GM12878 (cell line): ENCODE measurements at regions not wholly inside any gene's neighbourhood (a gene's known extent, or its start where the extent isn't known, plus 50 kb on each side); places are given as distances from the start of the nearest gene placed in this dataset.

ENCODE experiments used
- ATAC-seq: fragments of 200-7000 bp; cut with Tn5 transposase; 3 replicates; pipeline ENCODE4 v1.9.1; 2020; ENCODE audit warnings: mild to moderate bottlenecking, moderate library complexity
- BruUV-seq: library from RNA; stranded (reverse); fragments of 400-500 nt; replicated peaks from 2 replicates; lab custom pipeline; 2021; lab: Mats Ljungman, UMichigan
- CTCF ChIA-PET: fragments of 300-600 bp; sonication (Branson Sonifier 250); formaldehyde crosslinking; extraction: SDS; loops from one replicate; lab custom pipeline; 2021; ENCODE audit warnings: inconsistent platforms; lab: Yijun Ruan, JAX
- POLR2A ChIA-PET: fragments of 350-600 bp; formaldehyde crosslinking; extraction: SDS; loops from one replicate; lab custom pipeline; 2021; ENCODE audit warnings: inconsistent platforms; lab: Charles Lee
- RAD21 ChIA-PET: fragments of 300-600 bp; sonication (Branson Sonifier 250); formaldehyde crosslinking; loops from one replicate; lab custom pipeline; 2023; ENCODE audit warnings: antibody characterized with exemption; ENCODE audit not compliant: unreplicated experiment; lab: Charles Lee
- SMC1A ChIA-PET: fragments of 300-600 bp; sonication (Branson Sonifier 250); formaldehyde crosslinking; loops from one replicate; lab custom pipeline; 2023; ENCODE audit not compliant: unreplicated experiment, uncharacterized antibody; lab: Charles Lee
- DNase-seq: peaks from one replicate; pipeline ENCODE4 v3.0.0-alpha.2; 2011; ENCODE audit warnings: low read depth, low spot score
- FAIRE-seq: peaks from 3 replicates; lab custom pipeline; 2011; peaks lifted over from hg19 to GRCh38; lab: Jason Lieb, UNC
- H2AFZ ChIP-seq: 2 replicates; pipeline ENCODE4 v1.6.0; 2011; ENCODE audit warnings: low read depth, low read length, control low read depth; ENCODE audit not compliant: control insufficient read depth
- H3K27ac ChIP-seq: 2 replicates; pipeline ENCODE4 v1.5.1; 2011; ENCODE audit warnings: control low read depth; ENCODE audit not compliant: control insufficient read depth, insufficient read depth
- H3K27me3 ChIP-seq, 2 experiments: replicated peaks in 1 of 2; 2 replicates each; pipeline versions ENCODE4 v1.6.0 to v1.6.1; 2011; ENCODE audit warnings: low read length in 1 of 2; ENCODE audit not compliant: control insufficient read depth in 2 of 2, insufficient read depth in 2 of 2
- H3K36me3 ChIP-seq, 2 experiments: 2 replicates each; pipeline ENCODE4 v1.5.1; 2011; ENCODE audit warnings: low read length in 1 of 2; ENCODE audit not compliant: control insufficient read depth in 2 of 2, insufficient read depth in 2 of 2
- H3K4me1 ChIP-seq: 2 replicates; pipeline ENCODE4 v1.6.1; 2011; ENCODE audit warnings: mild to moderate bottlenecking, low read length, moderate library complexity, mixed read lengths; ENCODE audit not compliant: control insufficient read depth, insufficient read depth
- H3K4me2 ChIP-seq: 2 replicates; pipeline ENCODE4 v1.6.0; 2011; ENCODE audit warnings: control low read depth; ENCODE audit not compliant: control insufficient read depth, insufficient read depth
- H3K4me3 ChIP-seq: fragments of 200-600 bp; sonication (generic); 2 replicates; pipeline ENCODE4 v1.5.1; 2016
- H3K79me2 ChIP-seq: 2 replicates; pipeline ENCODE4 v1.6.0; 2011; ENCODE audit warnings: low read length; ENCODE audit not compliant: control insufficient read depth, insufficient read depth
- H3K9ac ChIP-seq: 2 replicates; pipeline ENCODE4 v1.8.0; 2011; ENCODE audit warnings: low read length, control low read depth, mixed read lengths; ENCODE audit not compliant: control insufficient read depth, insufficient read depth
- H3K9me3 ChIP-seq: replicated peaks from 3 replicates; pipeline ENCODE4 v1.5.1; 2011; ENCODE audit warnings: mild to moderate bottlenecking, low read length; ENCODE audit not compliant: control insufficient read depth, insufficient read depth
- H4K20me1 ChIP-seq: 2 replicates; pipeline ENCODE4 v1.6.0; 2011; ENCODE audit not compliant: control insufficient read depth, insufficient read depth
- HDAC6 ChIP-seq: fragments of 200-600 bp; sonication (generic); IDR thresholded peaks from one replicate; pipeline ENCODE4 v1.8.0; 2017; ENCODE audit warnings: antibody characterized with exemption; ENCODE audit not compliant: unreplicated experiment
- KLF5 ChIP-seq: fragments of 450-650 bp; IDR thresholded peaks from 2 replicates; pipeline ENCODE4 v1.6.1; 2014; ENCODE audit warnings: mild to moderate bottlenecking; ENCODE audit not compliant: partially characterized antibody
- RCOR1 ChIP-seq: conservative IDR thresholded peaks from 2 replicates; pipeline ENCODE4 v1.6.1; 2012; ENCODE audit warnings: low read depth, low read length, improper control_type of control experiment
- SIX5 ChIP-seq: IDR thresholded peaks from 2 replicates; pipeline ENCODE4 v1.6.1; 2011; ENCODE audit warnings: mild to moderate bottlenecking, low read depth, low read length, moderate library complexity; ENCODE audit not compliant: severe bottlenecking
- SMARCA5 ChIP-seq: fragments of 450-650 bp; IDR thresholded peaks from 2 replicates; pipeline ENCODE4 v1.6.1; 2017; ENCODE audit warnings: mild to moderate bottlenecking
- WGBS: methylation state at CpG from one replicate; pipeline ENCODE4 v1.1.6; 2016; ENCODE audit warnings: low lambda C conversion rate; ENCODE audit not compliant: insufficient replicate concordance, insufficient coverage; ENCODE audit errors: missing lambda C conversion rate; 5-methylcytosine and 5-hydroxymethylcytosine counted together
- in situ Hi-C: fragments of 300-500 bp; cut with MboI; formaldehyde crosslinking; loops from 9 replicates; pipeline ENCODE4 v1.14.3; 2018; ENCODE audit warnings: mixed read lengths
- intact Hi-C: fragments of 100-400 bp; cut with micrococcal nuclease; formaldehyde crosslinking; loops from one replicate; pipeline ENCODE4 v1.14.2; 2022; ENCODE audit not compliant: unreplicated experiment
- TF ChIP-seq, protein P1 (sequence below): IDR thresholded peaks from 2 replicates; pipeline ENCODE4 v1.6.1; 2011; ENCODE audit warnings: borderline replicate concordance, low read depth, mild to moderate bottlenecking, moderate library complexity, low read length; ENCODE audit not compliant: insufficient read depth, poor library complexity, severe bottlenecking
- TF ChIP-seq, protein P2 (sequence below): IDR thresholded peaks from 2 replicates; pipeline ENCODE4 v1.6.1; 2011; ENCODE audit warnings: mild to moderate bottlenecking, low read depth, low read length, moderate library complexity; ENCODE audit not compliant: insufficient replicate concordance
- TF ChIP-seq, protein P3 (sequence below), 3 experiments: IDR thresholded peaks in 2 of 3; conservative IDR thresholded peaks in 1 of 3; 2 replicates each; pipeline ENCODE4 v1.5.1; 2011; ENCODE audit warnings: low read depth in 3 of 3, low read length in 3 of 3, mild to moderate bottlenecking in 3 of 3, control low read depth in 2 of 3, moderate library complexity in 2 of 3, inconsistent platforms in 1 of 3, mixed read lengths in 1 of 3; ENCODE audit not compliant: control insufficient read depth in 2 of 3, insufficient read depth in 1 of 3; ENCODE audit errors: extremely low read depth in 1 of 3

DNA sequence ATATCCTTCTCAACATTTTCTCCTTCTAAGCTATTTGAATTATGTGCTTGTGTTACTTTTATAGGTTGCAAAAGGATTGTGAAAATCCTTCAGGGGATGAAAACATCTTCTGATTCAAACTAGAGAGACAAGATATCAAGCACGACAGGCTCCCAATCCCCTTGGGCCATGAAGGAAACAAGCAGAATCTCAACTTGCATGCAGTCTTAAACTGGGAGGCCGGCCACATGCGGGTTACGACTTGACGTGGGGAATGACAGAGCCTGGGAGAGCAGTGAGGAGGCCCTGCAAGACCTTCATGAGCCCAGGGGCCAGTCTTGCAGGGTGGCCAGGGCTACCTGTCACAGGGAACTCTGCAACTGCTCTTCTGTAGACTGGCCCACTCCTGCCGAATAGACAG lies 94.4 kb downstream of the SCN11A start:
- POLR2A ChIA-PET: no interaction called here
- H3K79me2 ChIP-seq: no peaks in the 10 kb centered on the region
- H3K27me3 ChIP-seq: no peaks in the 10 kb centered on the region; a peak in 1 of 4 replicates
- WGBS: 37% methylated on average over 6 of the region's 6 CpGs
- ATAC-seq (no peak), DNase-seq (no peak), FAIRE-seq (no peak)
- H3K27ac ChIP-seq: no peak overlapping the region
- no peak overlapping the region for H2AFZ ChIP-seq
- RAD21 ChIA-PET: no interaction called here
- H3K4me1 ChIP-seq: no peaks in the 10 kb centered on the region
- no peaks in the 10 kb centered on the region for H3K36me3 ChIP-seq
- H3K4me3 ChIP-seq: no peak overlapping the region
- TF ChIP-seq SMARCA5 (no peak), SIX5 (no peak), HDAC6 (no peak), RCOR1 (no peak), KLF5 (no peak)
- TF ChIP-seq, protein P1, sequence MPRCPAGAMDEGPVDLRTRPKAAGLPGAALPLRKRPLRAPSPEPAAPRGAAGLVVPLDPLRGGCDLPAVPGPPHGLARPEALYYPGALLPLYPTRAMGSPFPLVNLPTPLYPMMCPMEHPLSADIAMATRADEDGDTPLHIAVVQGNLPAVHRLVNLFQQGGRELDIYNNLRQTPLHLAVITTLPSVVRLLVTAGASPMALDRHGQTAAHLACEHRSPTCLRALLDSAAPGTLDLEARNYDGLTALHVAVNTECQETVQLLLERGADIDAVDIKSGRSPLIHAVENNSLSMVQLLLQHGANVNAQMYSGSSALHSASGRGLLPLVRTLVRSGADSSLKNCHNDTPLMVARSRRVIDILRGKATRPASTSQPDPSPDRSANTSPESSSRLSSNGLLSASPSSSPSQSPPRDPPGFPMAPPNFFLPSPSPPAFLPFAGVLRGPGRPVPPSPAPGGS: no peak
- TF ChIP-seq, protein P2, sequence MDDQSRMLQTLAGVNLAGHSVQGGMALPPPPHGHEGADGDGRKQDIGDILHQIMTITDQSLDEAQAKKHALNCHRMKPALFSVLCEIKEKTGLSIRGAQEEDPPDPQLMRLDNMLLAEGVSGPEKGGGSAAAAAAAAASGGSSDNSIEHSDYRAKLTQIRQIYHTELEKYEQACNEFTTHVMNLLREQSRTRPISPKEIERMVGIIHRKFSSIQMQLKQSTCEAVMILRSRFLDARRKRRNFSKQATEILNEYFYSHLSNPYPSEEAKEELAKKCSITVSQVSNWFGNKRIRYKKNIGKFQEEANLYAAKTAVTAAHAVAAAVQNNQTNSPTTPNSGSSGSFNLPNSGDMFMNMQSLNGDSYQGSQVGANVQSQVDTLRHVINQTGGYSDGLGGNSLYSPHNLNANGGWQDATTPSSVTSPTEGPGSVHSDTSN: no peak
- TF ChIP-seq, protein P3, sequence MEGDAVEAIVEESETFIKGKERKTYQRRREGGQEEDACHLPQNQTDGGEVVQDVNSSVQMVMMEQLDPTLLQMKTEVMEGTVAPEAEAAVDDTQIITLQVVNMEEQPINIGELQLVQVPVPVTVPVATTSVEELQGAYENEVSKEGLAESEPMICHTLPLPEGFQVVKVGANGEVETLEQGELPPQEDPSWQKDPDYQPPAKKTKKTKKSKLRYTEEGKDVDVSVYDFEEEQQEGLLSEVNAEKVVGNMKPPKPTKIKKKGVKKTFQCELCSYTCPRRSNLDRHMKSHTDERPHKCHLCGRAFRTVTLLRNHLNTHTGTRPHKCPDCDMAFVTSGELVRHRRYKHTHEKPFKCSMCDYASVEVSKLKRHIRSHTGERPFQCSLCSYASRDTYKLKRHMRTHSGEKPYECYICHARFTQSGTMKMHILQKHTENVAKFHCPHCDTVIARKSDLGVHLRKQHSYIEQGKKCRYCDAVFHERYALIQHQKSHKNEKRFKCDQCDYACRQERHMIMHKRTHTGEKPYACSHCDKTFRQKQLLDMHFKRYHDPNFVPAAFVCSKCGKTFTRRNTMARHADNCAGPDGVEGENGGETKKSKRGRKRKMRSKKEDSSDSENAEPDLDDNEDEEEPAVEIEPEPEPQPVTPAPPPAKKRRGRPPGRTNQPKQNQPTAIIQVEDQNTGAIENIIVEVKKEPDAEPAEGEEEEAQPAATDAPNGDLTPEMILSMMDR (IDR thresholded peaks at IDR 0.05 in 2 of 3, conservative IDR thresholded peaks at IDR 0.05 in 1 of 3; ENCODE audit: control insufficient read depth in 2 of 3, extremely low read depth in 1 of 3, insufficient read depth in 1 of 3, low read depth in 3 of 3, low read length in 3 of 3): no peak
- CTCF ChIA-PET: interaction anchor here (1.0 to 1.4 kb wide), 2 partner anchors 43 to 436 kb away, joined by 3 to 4 read pairs; no protein-coding TSS in a partner anchor
- H3K9ac ChIP-seq: no peak overlapping the region
- SMC1A ChIA-PET: interaction anchor here (0.7 kb wide), 1 partner anchor 115 kb away, joined by 3 read pairs; no protein-coding TSS in a partner anchor
- no TSS peak for BruUV-seq
- no peaks in the 10 kb centered on the region for H4K20me1 ChIP-seq
- in situ Hi-C loops: no loop called here
- intact Hi-C loops: no loop called here
- no peak overlapping the region for H3K4me2 ChIP-seq
- no peaks in the 10 kb centered on the region for H3K9me3 ChIP-seq
